Activated naive CD8-positive, alpha-beta T cell treated with anti-CD3 and anti-CD28 coated beads, Interleukin-2, amount 50 U/mL, for 24 hours (primary cell): ENCODE measurements at regions not wholly inside any gene's neighbourhood (a gene's known extent, or its start where the extent isn't known, plus 50 kb on each side); places are given as distances from the start of the nearest gene placed in this dataset.
"Not testable (repeated sequence)": the region's sequence is repeated elsewhere in the genome, so short reads cannot be mapped to it uniquely, and the experiment has no call there.

Experiments
- ATAC-seq: fragments of 150-1000 bp; cut with Tn5 transposase; one replicate; pipeline ENCODE4 v1.10.0; 2021
- DNase-seq: peaks from one replicate; pipeline ENCODE4 v3.0.0; 2021
- H3K27ac Mint-ChIP-seq: one replicate; pipeline ENCODE4 v1.8.0; 2021; ENCODE audit warnings: mild to moderate bottlenecking, mixed read lengths
- H3K27me3 Mint-ChIP-seq: one replicate; pipeline ENCODE4 v1.8.0; 2021; ENCODE audit warnings: mixed read lengths
- H3K36me3 Mint-ChIP-seq: one replicate; pipeline ENCODE4 v1.8.0; 2021; ENCODE audit warnings: low read depth, mixed read lengths
- H3K4me1 Mint-ChIP-seq: one replicate; pipeline ENCODE4 v1.8.0; 2021; ENCODE audit warnings: mixed read lengths
- H3K4me3 Mint-ChIP-seq: one replicate; pipeline ENCODE4 v1.8.0; 2021; ENCODE audit warnings: mild to moderate bottlenecking, moderate library complexity, mixed read lengths
- H3K9me3 Mint-ChIP-seq: one replicate; pipeline ENCODE4 v1.8.0; 2021; ENCODE audit warnings: mixed read lengths

GRCh38 chr11:81219661-81220060 lies 1514.0 kb downstream of the FAM181B start:
- Mint-ChIP-seq H3K27me3 (no peaks in the 10 kb centered on the region), H3K9me3 (peaks cover 4% of the 10 kb centered on the region), H3K4me3 (no peak overlapping the region), H3K36me3 (no peaks in the 10 kb centered on the region), H3K27ac (no peak overlapping the region), H3K4me1 (no peaks in the 10 kb centered on the region)
- ATAC-seq (no peak), DNase-seq (no peak)

GRCh38 chr11:81218440-81218839 lies 1515.2 kb downstream of the FAM181B start:
- ATAC-seq: no peak
- no peak for DNase-seq
- H3K4me1 Mint-ChIP-seq: no peaks in the 10 kb centered on the region
- peaks cover 6% of the 10 kb centered on the region for H3K9me3 Mint-ChIP-seq
- H3K27me3 Mint-ChIP-seq: no peaks in the 10 kb centered on the region
- H3K27ac Mint-ChIP-seq: no peak overlapping the region
- no peaks in the 10 kb centered on the region for H3K36me3 Mint-ChIP-seq
- H3K4me3 Mint-ChIP-seq: no peak overlapping the region

GRCh38 chr11:81211050-81211449 lies 1522.6 kb downstream of the FAM181B start:
- Mint-ChIP-seq H3K4me3 (no peak overlapping the region), H3K27me3 (no peaks in the 10 kb centered on the region), H3K27ac (no peak overlapping the region), H3K36me3 (no peaks in the 10 kb centered on the region), H3K9me3 (peaks cover 14% of the 10 kb centered on the region), H3K4me1 (no peaks in the 10 kb centered on the region)
- ATAC-seq (no peak), DNase-seq (no peak)

- ATAC-seq (no peak), DNase-seq (no peak)
- H3K4me3 Mint-ChIP-seq: no peak overlapping the region
- H3K27ac Mint-ChIP-seq: no peak overlapping the region
- no peaks in the 10 kb centered on the region for H3K36me3 Mint-ChIP-seq
- H3K9me3 Mint-ChIP-seq: peaks cover 8% of the 10 kb centered on the region
- no peaks in the 10 kb centered on the region for H3K4me1 Mint-ChIP-seq
- H3K27me3 Mint-ChIP-seq: no peaks in the 10 kb centered on the region
Observed at GRCh38 chr11:81207421-81208054, 1526.1 kb downstream of the FAM181B start.

- no peak overlapping the region for H3K27ac Mint-ChIP-seq
- ATAC-seq: no peak
- peaks cover 12% of the 10 kb centered on the region for H3K9me3 Mint-ChIP-seq
- no peaks in the 10 kb centered on the region for H3K36me3 Mint-ChIP-seq
- no peaks in the 10 kb centered on the region for H3K4me1 Mint-ChIP-seq
- DNase-seq: no peak
- H3K27me3 Mint-ChIP-seq: no peaks in the 10 kb centered on the region
- no peak overlapping the region for H3K4me3 Mint-ChIP-seq
Observed at GRCh38 chr11:81203876-81204275, 1529.8 kb downstream of the FAM181B start.

- H3K9me3 Mint-ChIP-seq: peaks cover 14% of the 10 kb centered on the region
Observed at GRCh38 chr11:81197396-81197795, 1536.3 kb downstream of the FAM181B start.

GRCh38 chr11:81192516-81192915 lies 1541.1 kb downstream of the FAM181B start:
- no peaks in the 10 kb centered on the region for H3K4me1 Mint-ChIP-seq

More at GRCh38 chr11:81197396-81197795, 1536.3 kb downstream of the FAM181B start:
- DNase-seq: no peak
- H3K4me1 Mint-ChIP-seq: no peaks in the 10 kb centered on the region
- H3K4me3 Mint-ChIP-seq: no peak overlapping the region
- no peaks in the 10 kb centered on the region for H3K27me3 Mint-ChIP-seq
- no peaks in the 10 kb centered on the region for H3K36me3 Mint-ChIP-seq
- no peak overlapping the region for H3K27ac Mint-ChIP-seq
- no peak for ATAC-seq

GRCh38 chr11:81190546-81190945 lies 1543.1 kb downstream of the FAM181B start:
- Mint-ChIP-seq H3K27ac (no peak overlapping the region), H3K27me3 (no peaks in the 10 kb centered on the region), H3K4me3 (no peak overlapping the region), H3K36me3 (no peaks in the 10 kb centered on the region), H3K9me3 (peaks cover 4% of the 10 kb centered on the region), H3K4me1 (no peaks in the 10 kb centered on the region)
- ATAC-seq (no peak), DNase-seq (no peak)

More at GRCh38 chr11:81192516-81192915, 1541.1 kb downstream of the FAM181B start:
- no peaks in the 10 kb centered on the region for H3K36me3 Mint-ChIP-seq
- H3K27me3 Mint-ChIP-seq: no peaks in the 10 kb centered on the region
- peaks cover 6% of the 10 kb centered on the region for H3K9me3 Mint-ChIP-seq
- H3K4me3 Mint-ChIP-seq: no peak overlapping the region
- no peak overlapping the region for H3K27ac Mint-ChIP-seq
- DNase-seq: no peak
- no peak for ATAC-seq

GRCh38 chr11:81187033-81187432 lies 1546.6 kb downstream of the FAM181B start:
- not testable (repeated sequence) for H3K4me1 Mint-ChIP-seq, ATAC-seq, H3K27me3 Mint-ChIP-seq, H3K36me3 Mint-ChIP-seq, DNase-seq, H3K27ac Mint-ChIP-seq, H3K4me3 Mint-ChIP-seq
- peaks cover 10% of the 10 kb centered on the region for H3K9me3 Mint-ChIP-seq

- H3K36me3 Mint-ChIP-seq: no peaks in the 10 kb centered on the region
- H3K27ac Mint-ChIP-seq: no peak overlapping the region
- H3K4me3 Mint-ChIP-seq: no peak overlapping the region
- no peaks in the 10 kb centered on the region for H3K9me3 Mint-ChIP-seq
- no peaks in the 10 kb centered on the region for H3K27me3 Mint-ChIP-seq
- DNase-seq: no peak
- no peak for ATAC-seq
- H3K4me1 Mint-ChIP-seq: no peaks in the 10 kb centered on the region
Observed at GRCh38 chr11:81174646-81175330, 1558.9 kb downstream of the FAM181B start.

- no peaks in the 10 kb centered on the region for H3K27me3 Mint-ChIP-seq
Observed at GRCh38 chr11:81165164-81165563, 1568.5 kb downstream of the FAM181B start.

GRCh38 chr11:81159900-81160299 lies 1573.8 kb downstream of the FAM181B start:
- H3K36me3 Mint-ChIP-seq: no peaks in the 10 kb centered on the region
- no peak overlapping the region for H3K27ac Mint-ChIP-seq
- H3K9me3 Mint-ChIP-seq: peaks cover 3% of the 10 kb centered on the region
- no peak for DNase-seq
- no peak overlapping the region for H3K4me3 Mint-ChIP-seq
- no peak for ATAC-seq
- no peaks in the 10 kb centered on the region for H3K4me1 Mint-ChIP-seq
- no peaks in the 10 kb centered on the region for H3K27me3 Mint-ChIP-seq

More at GRCh38 chr11:81165164-81165563, 1568.5 kb downstream of the FAM181B start:
- DNase-seq (no peak), ATAC-seq (no peak)
- Mint-ChIP-seq H3K27ac (no peak overlapping the region), H3K4me3 (no peak overlapping the region), H3K9me3 (no peaks in the 10 kb centered on the region), H3K4me1 (no peaks in the 10 kb centered on the region), H3K36me3 (no peaks in the 10 kb centered on the region)

GRCh38 chr11:81135570-81135969 lies 1598.1 kb downstream of the FAM181B start:
- ATAC-seq: no peak
- H3K27ac Mint-ChIP-seq: no peak overlapping the region
- H3K9me3 Mint-ChIP-seq: peaks cover 3% of the 10 kb centered on the region
- no peaks in the 10 kb centered on the region for H3K27me3 Mint-ChIP-seq
- H3K4me3 Mint-ChIP-seq: no peak overlapping the region
- no peaks in the 10 kb centered on the region for H3K36me3 Mint-ChIP-seq
- DNase-seq: no peak
- H3K4me1 Mint-ChIP-seq: no peaks in the 10 kb centered on the region

- no peaks in the 10 kb centered on the region for H3K9me3 Mint-ChIP-seq
- no peaks in the 10 kb centered on the region for H3K4me1 Mint-ChIP-seq
- H3K4me3 Mint-ChIP-seq: no peak overlapping the region
Observed at GRCh38 chr11:81129618-81130017, 1604.0 kb downstream of the FAM181B start.

GRCh38 chr11:81112718-81113117 lies 1620.9 kb downstream of the FAM181B start:
- ATAC-seq: no peak
- Mint-ChIP-seq H3K4me1 (no peaks in the 10 kb centered on the region), H3K27ac (no peak overlapping the region), H3K36me3 (no peaks in the 10 kb centered on the region), H3K4me3 (no peak overlapping the region), H3K9me3 (no peaks in the 10 kb centered on the region), H3K27me3 (no peaks in the 10 kb centered on the region)
- DNase-seq: no peak

More at GRCh38 chr11:81129618-81130017, 1604.0 kb downstream of the FAM181B start:
- Mint-ChIP-seq H3K27ac (no peak overlapping the region), H3K27me3 (no peaks in the 10 kb centered on the region), H3K36me3 (no peaks in the 10 kb centered on the region)
- ATAC-seq (no peak), DNase-seq (no peak)
